ENCODE measurements at regions not wholly inside any gene's neighbourhood (a gene's known extent, or its start where the extent isn't known, plus 50 kb on each side); places are given as distances from the start of the nearest gene placed in this dataset.

GRCh38 chr1:147479864-147480564 is 61.3 kb upstream of the BCL9 start:
- TF ChIP-seq, protein P1, sequence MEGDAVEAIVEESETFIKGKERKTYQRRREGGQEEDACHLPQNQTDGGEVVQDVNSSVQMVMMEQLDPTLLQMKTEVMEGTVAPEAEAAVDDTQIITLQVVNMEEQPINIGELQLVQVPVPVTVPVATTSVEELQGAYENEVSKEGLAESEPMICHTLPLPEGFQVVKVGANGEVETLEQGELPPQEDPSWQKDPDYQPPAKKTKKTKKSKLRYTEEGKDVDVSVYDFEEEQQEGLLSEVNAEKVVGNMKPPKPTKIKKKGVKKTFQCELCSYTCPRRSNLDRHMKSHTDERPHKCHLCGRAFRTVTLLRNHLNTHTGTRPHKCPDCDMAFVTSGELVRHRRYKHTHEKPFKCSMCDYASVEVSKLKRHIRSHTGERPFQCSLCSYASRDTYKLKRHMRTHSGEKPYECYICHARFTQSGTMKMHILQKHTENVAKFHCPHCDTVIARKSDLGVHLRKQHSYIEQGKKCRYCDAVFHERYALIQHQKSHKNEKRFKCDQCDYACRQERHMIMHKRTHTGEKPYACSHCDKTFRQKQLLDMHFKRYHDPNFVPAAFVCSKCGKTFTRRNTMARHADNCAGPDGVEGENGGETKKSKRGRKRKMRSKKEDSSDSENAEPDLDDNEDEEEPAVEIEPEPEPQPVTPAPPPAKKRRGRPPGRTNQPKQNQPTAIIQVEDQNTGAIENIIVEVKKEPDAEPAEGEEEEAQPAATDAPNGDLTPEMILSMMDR (IDR thresholded peaks at IDR 0.05; ENCODE audit: low read depth, low read length): no peak
- DNase-seq (ENCODE audit: low read depth in 1 of 2, low spot score in 1 of 2): no peak

DNA sequence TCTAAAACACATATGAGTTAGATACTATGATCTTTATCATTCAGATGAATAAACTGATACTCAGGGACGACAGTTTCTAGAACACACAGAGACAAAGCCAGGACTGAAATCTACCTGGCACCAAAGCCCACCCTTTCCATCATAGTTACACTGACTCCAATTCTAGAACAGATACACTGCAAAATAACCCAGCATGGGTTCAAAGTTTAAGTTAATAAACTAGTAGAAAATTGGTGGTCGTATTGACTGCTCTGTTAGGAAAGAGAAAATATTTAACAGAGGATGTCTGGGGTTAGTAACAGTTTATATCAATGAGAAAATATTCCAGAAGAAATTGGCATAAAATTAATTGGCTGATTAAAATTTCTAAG is 60.8 kb upstream of the BCL9 start:
- DNase-seq (ENCODE audit: low read depth in 1 of 2, low spot score in 1 of 2): no peak
- H3K27ac ChIP-seq: no peak overlapping the region
- TF ChIP-seq, protein P1 (IDR thresholded peaks at IDR 0.05; ENCODE audit: low read depth, low read length): no peak

More at GRCh38 chr1:147479864-147480564, 61.3 kb upstream of the BCL9 start:
- no peak overlapping the region for H3K4me3 ChIP-seq
- no peaks in the 10 kb centered on the region for H3K9me3 ChIP-seq (ENCODE audit: low read depth)
- no peaks in the 10 kb centered on the region for H3K4me1 ChIP-seq (ENCODE audit: low read depth)
- H3K36me3 ChIP-seq: no peaks in the 10 kb centered on the region
- H3K27me3 ChIP-seq: no peaks in the 10 kb centered on the region
- no peak overlapping the region for H3K27ac ChIP-seq

GRCh38 chr1:147486876-147487656 is 54.2 kb upstream of the BCL9 start:
- Histone ChIP-seq H3K4me1 (ENCODE audit: low read depth) (no peaks in the 10 kb centered on the region), H3K27me3 (no peaks in the 10 kb centered on the region), H3K9me3 (ENCODE audit: low read depth) (no peaks in the 10 kb centered on the region), H3K4me3 (no peak overlapping the region), H3K36me3 (no peaks in the 10 kb centered on the region), H3K27ac (no peak overlapping the region)
- no peak for DNase-seq (ENCODE audit: low read depth in 1 of 2, low spot score in 1 of 2)
- TF ChIP-seq, protein P1 (IDR thresholded peaks at IDR 0.05; ENCODE audit: low read depth, low read length): no peak

More for the DNA sequence above, 60.8 kb upstream of the BCL9 start:
- H3K27me3 ChIP-seq: no peaks in the 10 kb centered on the region
- H3K4me1 ChIP-seq (ENCODE audit: low read depth): no peaks in the 10 kb centered on the region
- no peaks in the 10 kb centered on the region for H3K36me3 ChIP-seq
- H3K4me3 ChIP-seq: no peak overlapping the region
- H3K9me3 ChIP-seq (ENCODE audit: low read depth): no peaks in the 10 kb centered on the region

GRCh38 chr1:147491098-147491497 is 50.2 kb upstream of the BCL9 start:
- Histone ChIP-seq H3K27ac (no peak overlapping the region), H3K27me3 (no peaks in the 10 kb centered on the region), H3K36me3 (no peaks in the 10 kb centered on the region), H3K4me3 (no peak overlapping the region), H3K9me3 (ENCODE audit: low read depth) (no peaks in the 10 kb centered on the region), H3K4me1 (ENCODE audit: low read depth) (no peaks in the 10 kb centered on the region)
- DNase-seq (ENCODE audit: low read depth in 1 of 2, low spot score in 1 of 2): no peak
- TF ChIP-seq, protein P1 (IDR thresholded peaks at IDR 0.05; ENCODE audit: low read depth, low read length): no peak

All from cardiac muscle cell (in vitro differentiated cells and primary cell).